HTR-8/SVneo (cell line): ENCODE measurements at regions not wholly inside any gene's neighbourhood (a gene's known extent, or its start where the extent isn't known, plus 50 kb on each side); places are given as distances from the start of the nearest gene placed in this dataset.
A peak's percentile ranks its signal among the peaks of the same experiment; 100 is the strongest.

ENCODE experiments used
- DNase-seq: peaks from one replicate; pipeline ENCODE4 v3.0.0; 2011; ENCODE audit warnings: low spot score, mixed read lengths; ENCODE audit not compliant: insufficient read length
- FAIRE-seq: peaks from 2 replicates; lab custom pipeline; 2011; peaks lifted over from hg19 to GRCh38; lab: Jason Lieb, UNC

- DNase-seq: no peak
- FAIRE-seq: no peak
Observed at GRCh38 chr4:181566490-181566889, 676.7 kb upstream of the TENM3 start.

GRCh38 chr4:181569553-181569952, 673.6 kb upstream of the TENM3 start:
- FAIRE-seq (peak; percentile 82), DNase-seq (peak; percentile 71)

GRCh38 chr4:181578911-181579310, 664.3 kb upstream of the TENM3 start:
- no peak for DNase-seq
- no peak for FAIRE-seq

- no peak for DNase-seq
- FAIRE-seq: no peak
Observed at GRCh38 chr4:181579486-181579885, 663.7 kb upstream of the TENM3 start.

GRCh38 chr4:181581983-181582382, 661.2 kb upstream of the TENM3 start:
- FAIRE-seq (no peak), DNase-seq (no peak)

- FAIRE-seq: no peak
- DNase-seq: no peak
Observed at GRCh38 chr4:181582595-181582994, 660.6 kb upstream of the TENM3 start.

- FAIRE-seq (no peak), DNase-seq (no peak)
Observed at GRCh38 chr4:181588733-181589302, 654.4 kb upstream of the TENM3 start.

- FAIRE-seq: no peak
- no peak for DNase-seq
Observed at GRCh38 chr4:181592221-181592745, 650.9 kb upstream of the TENM3 start.

GRCh38 chr4:181593703-181594102, 649.5 kb upstream of the TENM3 start:
- FAIRE-seq (no peak), DNase-seq (no peak)

GRCh38 chr4:181594188-181594587, 649.0 kb upstream of the TENM3 start:
- FAIRE-seq (no peak), DNase-seq (no peak)

GRCh38 chr4:181595716-181596115, 647.5 kb upstream of the TENM3 start:
- DNase-seq: no peak
- no peak for FAIRE-seq

- FAIRE-seq: no peak
- peak; percentile 28 for DNase-seq
Observed at GRCh38 chr4:181597766-181598165, 645.4 kb upstream of the TENM3 start.

- FAIRE-seq (no peak), DNase-seq (no peak)
Observed at GRCh38 chr4:181599134-181599533, 644.1 kb upstream of the TENM3 start.

GRCh38 chr4:181601103-181601502, 642.1 kb upstream of the TENM3 start:
- DNase-seq (no peak), FAIRE-seq (no peak)

GRCh38 chr4:181604546-181604945, 638.7 kb upstream of the TENM3 start:
- no peak for FAIRE-seq
- DNase-seq: no peak

- DNase-seq: no peak
- FAIRE-seq: no peak
Observed at GRCh38 chr4:181606300-181606699, 636.9 kb upstream of the TENM3 start.

- DNase-seq: no peak
- FAIRE-seq: no peak
Observed at GRCh38 chr4:181608181-181608580, 635.0 kb upstream of the TENM3 start.

- DNase-seq (no peak), FAIRE-seq (no peak)
Observed at GRCh38 chr4:181611033-181611711, 632.0 kb upstream of the TENM3 start.

- DNase-seq (no peak), FAIRE-seq (no peak)
Observed at GRCh38 chr4:181611946-181612600, 631.1 kb upstream of the TENM3 start.

GRCh38 chr4:181613200-181613599, 630.0 kb upstream of the TENM3 start:
- no peak for FAIRE-seq
- DNase-seq: no peak

- DNase-seq (no peak), FAIRE-seq (no peak)
Observed at GRCh38 chr4:181618038-181618618, 625.1 kb upstream of the TENM3 start.
